B cell (primary cell): ENCODE measurements at regions not wholly inside any gene's neighbourhood (a gene's known extent, or its start where the extent isn't known, plus 50 kb on each side); places are given as distances from the start of the nearest gene placed in this dataset.
"Not testable (repeated sequence)": the region's sequence is repeated elsewhere in the genome, so short reads cannot be mapped to it uniquely, and the experiment has no call there.

Experiments
- ATAC-seq: fragments of 200-7000 bp; cut with Tn5 transposase; one replicate; pipeline ENCODE4 v1.10.0; 2021; ENCODE audit warnings: low read depth, mild to moderate bottlenecking, moderate number of reproducible peaks, moderate library complexity
- CTCF ChIA-PET: fragments of 350-600 bp; sonication (Branson Sonifier 250); formaldehyde crosslinking; loops from one replicate; lab custom pipeline; 2021; ENCODE audit warnings: antibody characterized with exemption, inconsistent platforms; lab: Charles Lee
- POLR2A ChIA-PET: fragments of 350-600 bp; sonication (Branson Sonifier 250); formaldehyde crosslinking; loops from one replicate; lab custom pipeline; 2021; ENCODE audit warnings: antibody characterized with exemption; lab: Charles Lee
- DNase-seq: peaks from one replicate; pipeline ENCODE4 v3.0.0; 2013
- H2AFZ ChIP-seq: 2 replicates; pipeline ENCODE4 v1.6.1; 2012; ENCODE audit warnings: mild to moderate bottlenecking, low read depth, low read length; ENCODE audit not compliant: insufficient read depth, poor library complexity, severe bottlenecking
- H3K27ac ChIP-seq, 2 donors: 1 replicate in 1 of 2; 2 replicates in 1 of 2; pipeline ENCODE4 v1.5.1; 2012 to 2013; ENCODE audit warnings: low read length in 2 of 2, mild to moderate bottlenecking in 2 of 2, moderate library complexity in 1 of 2
- H3K27me3 ChIP-seq, 4 experiments: fragments of 200-600 bp in 1 of 4; sonication (generic) in 1 of 4; replicated peaks in 1 of 4; 1 replicate in 2 of 4; 2 replicates in 2 of 4; pipeline versions ENCODE4 v1.6.1 to v1.7.0; 2013 to 2016; ENCODE audit warnings: low read length in 3 of 4, mild to moderate bottlenecking in 2 of 4, mixed read lengths in 1 of 4, moderate library complexity in 1 of 4; ENCODE audit not compliant: insufficient read depth in 4 of 4, control insufficient read depth in 3 of 4; ENCODE audit errors: control extremely low read depth in 1 of 4
- H3K36me3 ChIP-seq, 2 experiments: replicated peaks in 1 of 2; 1 replicate in 1 of 2; 2 replicates in 1 of 2; pipeline versions ENCODE4 v1.6.1 to v1.7.1; 2013; ENCODE audit warnings: low read length in 1 of 2; ENCODE audit not compliant: insufficient read depth in 2 of 2, control insufficient read depth in 1 of 2; ENCODE audit errors: control extremely low read depth in 1 of 2, extremely low read depth in 1 of 2
- H3K4me1 ChIP-seq, 2 donors: fragments of 200-600 bp in 1 of 2; sonication (generic) in 1 of 2; 1 replicate in 1 of 2; 2 replicates in 1 of 2; pipeline versions ENCODE4 v1.5.1 to v1.6.1; 2013 to 2017; ENCODE audit warnings: low read length in 2 of 2; ENCODE audit not compliant: control insufficient read depth in 2 of 2, insufficient read depth in 2 of 2
- H3K4me2 ChIP-seq: replicated peaks from 2 replicates; pipeline ENCODE3; 2012; ENCODE audit warnings: mild to moderate bottlenecking, low read depth, low read length; ENCODE audit not compliant: poor library complexity, severe bottlenecking
- H3K4me3 ChIP-seq, 5 experiments: fragments of 200-600 bp in 1 of 5; sonication (generic) in 1 of 5; 1 replicate in 3 of 5; 2 replicates in 2 of 5; pipeline versions ENCODE4 v1.5.1 to v1.7.0; 2011 to 2016; ENCODE audit warnings: low read length in 4 of 5, mild to moderate bottlenecking in 4 of 5, low read depth in 2 of 5, control low read depth in 1 of 5, moderate library complexity in 1 of 5; ENCODE audit not compliant: insufficient read depth in 1 of 5; ENCODE audit errors: control extremely low read depth in 1 of 5, extremely low read depth in 1 of 5
- H3K79me2 ChIP-seq: fragments of 200-600 bp; sonication (generic); one replicate; pipeline ENCODE4 v1.6.0; 2016; ENCODE audit warnings: low read length; ENCODE audit not compliant: control insufficient read depth, insufficient read depth
- H3K9ac ChIP-seq: fragments of 200-600 bp; sonication (generic); 2 replicates; pipeline ENCODE4 v1.6.1; 2017; ENCODE audit warnings: mild to moderate bottlenecking, low read length, moderate library complexity
- H3K9me3 ChIP-seq, 3 donors: one replicate each; pipeline versions ENCODE4 v1.6.1 to v1.7.1; 2013; ENCODE audit warnings: low read length in 2 of 3; ENCODE audit not compliant: control insufficient read depth in 2 of 3, insufficient read depth in 1 of 3; ENCODE audit errors: control extremely low read depth in 1 of 3
- H4K20me1 ChIP-seq: 2 replicates; pipeline ENCODE4 v1.6.0; 2012; ENCODE audit warnings: mild to moderate bottlenecking, low read length; ENCODE audit not compliant: insufficient read depth, control insufficient read depth, poor library complexity, severe bottlenecking
- H3K27ac Mint-ChIP-seq: one replicate; pipeline ENCODE4 v1.8.0; 2021; ENCODE audit warnings: mixed read lengths
- H3K27me3 Mint-ChIP-seq: one replicate; pipeline ENCODE4 v1.8.0; 2021; ENCODE audit warnings: mixed read lengths
- H3K4me1 Mint-ChIP-seq: one replicate; pipeline ENCODE4 v1.8.0; 2021; ENCODE audit warnings: mixed read lengths
- H3K4me3 Mint-ChIP-seq: one replicate; pipeline ENCODE4 v1.8.0; 2021; ENCODE audit warnings: mixed read lengths
- H3K9me3 Mint-ChIP-seq: one replicate; pipeline ENCODE4 v1.8.0; 2022; ENCODE audit warnings: mixed read lengths; ENCODE audit not compliant: insufficient read depth
- CTCF ChIP-seq: fragments of 200-600 bp; IDR thresholded peaks from one replicate; pipeline ENCODE4 v1.8.0; 2022; ENCODE audit warnings: antibody characterized with exemption, mild to moderate bottlenecking
- EZH2 ChIP-seq: IDR thresholded peaks from 2 replicates; pipeline ENCODE4 v1.6.1; 2012; ENCODE audit warnings: borderline replicate concordance, low read depth, mild to moderate bottlenecking, moderate library complexity, low read length; ENCODE audit not compliant: insufficient read depth, poor library complexity, severe bottlenecking
- WGBS: methylation state at CpG from one replicate; pipeline ENCODE4 v1.1.5; 2013; ENCODE audit warnings: missing lambda C conversion rate; ENCODE audit not compliant: insufficient coverage; 5-methylcytosine and 5-hydroxymethylcytosine counted together
- intact Hi-C: fragments of 100-400 bp; cut with micrococcal nuclease; formaldehyde crosslinking; loops from one replicate; pipeline ENCODE4 v1.10.0; 2022

GRCh38 chr14:86775896-86776295, 1217.1 kb downstream of the GALC start:
- H3K4me1 ChIP-seq, ATAC-seq, H3K9ac ChIP-seq, H3K4me3 ChIP-seq, H3K27me3 ChIP-seq, H3K79me2 ChIP-seq, DNase-seq, H4K20me1 ChIP-seq, H3K4me1 Mint-ChIP-seq, H3K36me3 ChIP-seq, POLR2A ChIA-PET, CTCF ChIA-PET, H3K4me2 ChIP-seq, H3K27ac ChIP-seq, H3K4me3 Mint-ChIP-seq, intact Hi-C loops, H3K9me3 ChIP-seq, H3K27me3 Mint-ChIP-seq, H3K9me3 Mint-ChIP-seq, H2AFZ ChIP-seq, H3K27ac Mint-ChIP-seq: not testable (repeated sequence)
- WGBS = 60% methylated on average over 1 of the region's 3 CpGs

- Mint-ChIP-seq H3K27me3 (no peaks in the 10 kb centered on the region), H3K9me3 (peaks cover 4% of the 10 kb centered on the region), H3K4me3 (no peak overlapping the region), H3K27ac (no peak overlapping the region), H3K4me1 (no peaks in the 10 kb centered on the region)
- ATAC-seq (no peak), DNase-seq (no peak)
- H3K4me3 ChIP-seq = no peak overlapping the region
- H2AFZ ChIP-seq = no peak overlapping the region
- H3K79me2 ChIP-seq = no peaks in the 10 kb centered on the region
- H3K4me1 ChIP-seq = no peaks in the 10 kb centered on the region
- TF ChIP-seq EZH2 (no peak), CTCF (no peak)
- H3K4me2 ChIP-seq = no peak overlapping the region
- no peaks in the 10 kb centered on the region for H4K20me1 ChIP-seq
- no peak overlapping the region for H3K27ac ChIP-seq
- H3K27me3 ChIP-seq = no peaks in the 10 kb centered on the region
- POLR2A ChIA-PET = no interaction called here
- WGBS = 84% methylated on average over 2 of the region's 2 CpGs
- H3K36me3 ChIP-seq = no peaks in the 10 kb centered on the region
- H3K9ac ChIP-seq = no peak overlapping the region
- intact Hi-C loops = no loop called here
- CTCF ChIA-PET = no interaction called here
- peaks cover 0 to 7% (median 2%) of the 10 kb centered on the region in 3 donors for H3K9me3 ChIP-seq
Observed at GRCh38 chr14:86774916-86775315, 1218.1 kb downstream of the GALC start.
